ENCODE measurements at regions not wholly inside any gene's neighbourhood (a gene's known extent, or its start where the extent isn't known, plus 50 kb on each side); places are given as distances from the start of the nearest gene placed in this dataset.

- DNase-seq (ENCODE audit: insufficient read length, low spot score) (no peak), FAIRE-seq (no peak)
- TF ChIP-seq POLR2A (IDR thresholded peaks at IDR 0.05; ENCODE audit: low read depth, low read length), result no peak
These were observed 304.7 kb upstream of the POU5F2 start for GRCh38 chr5:94045839-94046782.

DNA sequence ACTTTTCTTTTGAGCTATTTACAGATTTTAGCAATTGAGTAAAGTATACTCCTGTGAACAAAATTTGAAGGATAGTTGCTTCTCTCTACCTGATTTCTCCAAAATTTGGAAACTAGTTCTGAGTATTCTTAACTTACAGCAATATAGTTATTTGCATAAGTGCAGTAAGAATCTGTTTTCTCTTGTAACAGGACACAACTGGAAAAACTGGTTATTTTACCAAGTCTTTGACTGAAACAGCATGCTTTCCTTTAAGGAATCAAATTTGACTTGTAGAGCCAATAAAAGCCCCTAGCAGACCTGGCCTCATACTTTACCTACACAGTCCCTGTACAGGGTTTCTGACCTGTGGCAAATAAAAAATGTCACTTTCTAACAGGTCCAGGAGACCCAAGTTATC is 301.9 kb upstream of the POU5F2 start:
- no peak for DNase-seq (ENCODE audit: insufficient read length, low spot score)
- TF ChIP-seq POLR2A (IDR thresholded peaks at IDR 0.05; ENCODE audit: low read depth, low read length), result no peak
- no peak for FAIRE-seq

GRCh38 chr5:94040591-94041148 is 299.3 kb upstream of the POU5F2 start:
- FAIRE-seq, result no peak

GRCh38 chr5:94039101-94039500 is 297.7 kb upstream of the POU5F2 start:
- no peak for DNase-seq (ENCODE audit: insufficient read length, low spot score)
- FAIRE-seq, result no peak
- no peak for TF ChIP-seq POLR2A (IDR thresholded peaks at IDR 0.05; ENCODE audit: low read depth, low read length)

More at GRCh38 chr5:94040591-94041148, 299.3 kb upstream of the POU5F2 start:
- TF ChIP-seq POLR2A (IDR thresholded peaks at IDR 0.05; ENCODE audit: low read depth, low read length), result no peak
- DNase-seq (ENCODE audit: insufficient read length, low spot score), result no peak

DNA sequence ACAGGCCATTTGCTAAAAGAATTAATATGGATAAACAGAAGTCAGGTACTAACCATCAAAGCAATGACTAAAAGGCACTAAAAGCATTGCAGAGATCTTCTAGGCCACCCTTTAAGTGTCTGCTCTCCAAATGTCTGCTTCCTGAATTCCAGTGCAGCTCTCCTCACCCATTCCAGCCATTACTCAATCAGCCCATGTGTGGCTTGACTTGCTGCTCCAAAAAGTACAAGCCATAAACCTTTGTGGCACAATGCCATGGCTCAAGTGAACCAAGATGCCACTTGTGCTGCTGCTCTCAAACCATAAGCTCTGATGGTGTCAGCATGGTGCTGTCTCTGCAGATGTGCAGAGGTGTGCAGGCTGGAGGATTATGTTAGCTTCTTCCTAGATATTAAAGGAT is 290.2 kb upstream of the POU5F2 start:
- TF ChIP-seq POLR2A (IDR thresholded peaks at IDR 0.05; ENCODE audit: low read depth, low read length), result no peak
- DNase-seq (ENCODE audit: insufficient read length, low spot score), result no peak
- FAIRE-seq, result no peak

- TF ChIP-seq POLR2A (IDR thresholded peaks at IDR 0.05; ENCODE audit: low read depth, low read length), result no peak
- DNase-seq (ENCODE audit: insufficient read length, low spot score) (no peak), FAIRE-seq (no peak)
These were observed 286.6 kb upstream of the POU5F2 start for GRCh38 chr5:94028001-94028400.

DNA sequence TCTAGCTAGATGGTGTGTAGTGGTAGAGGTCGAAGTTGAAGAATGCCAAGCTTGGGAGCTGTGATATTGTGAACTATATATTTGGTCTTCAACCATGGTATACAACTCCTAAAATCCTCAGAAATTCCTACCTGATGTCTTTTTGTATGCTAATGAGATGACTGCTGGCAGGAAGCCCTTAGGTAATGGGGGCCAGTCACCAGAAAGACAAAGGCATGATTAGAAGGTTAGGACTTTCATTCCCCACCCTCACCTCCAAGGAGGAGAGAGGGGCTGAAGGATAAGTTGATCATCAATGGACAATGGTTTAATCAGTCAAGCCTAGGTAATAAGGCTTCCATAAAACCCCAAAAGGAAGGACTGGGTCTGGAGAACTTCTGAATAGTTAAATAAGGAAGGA is 285.7 kb upstream of the POU5F2 start:
- FAIRE-seq (no peak), DNase-seq (ENCODE audit: insufficient read length, low spot score) (no peak)
- TF ChIP-seq POLR2A (IDR thresholded peaks at IDR 0.05; ENCODE audit: low read depth, low read length), result no peak

GRCh38 chr5:94025788-94026473 is 284.5 kb upstream of the POU5F2 start:
- no peak for TF ChIP-seq POLR2A (IDR thresholded peaks at IDR 0.05; ENCODE audit: low read depth, low read length)
- no peak for FAIRE-seq
- no peak for DNase-seq (ENCODE audit: insufficient read length, low spot score)

DNA sequence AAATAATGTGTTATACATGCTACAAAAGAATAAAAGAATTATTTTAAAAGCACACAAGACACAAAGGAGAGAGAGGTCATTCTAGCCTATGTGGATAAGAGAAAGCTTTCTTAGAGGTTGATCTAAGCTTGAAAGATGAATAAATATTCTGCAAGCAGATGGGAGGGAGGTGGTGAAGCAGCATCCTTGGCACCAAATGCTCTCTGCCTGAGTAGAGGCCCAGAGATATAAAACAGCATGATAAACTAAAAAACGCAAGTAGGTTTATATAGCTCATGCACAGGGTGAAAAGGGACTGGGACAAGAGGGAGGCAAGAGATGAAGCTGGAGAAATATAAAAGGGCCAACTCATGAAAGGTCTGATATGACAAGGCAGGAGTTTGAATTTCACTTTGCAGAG is 283.2 kb upstream of the POU5F2 start:
- DNase-seq (ENCODE audit: insufficient read length, low spot score) (no peak), FAIRE-seq (no peak)
- TF ChIP-seq POLR2A (IDR thresholded peaks at IDR 0.05; ENCODE audit: low read depth, low read length), result no peak

DNA sequence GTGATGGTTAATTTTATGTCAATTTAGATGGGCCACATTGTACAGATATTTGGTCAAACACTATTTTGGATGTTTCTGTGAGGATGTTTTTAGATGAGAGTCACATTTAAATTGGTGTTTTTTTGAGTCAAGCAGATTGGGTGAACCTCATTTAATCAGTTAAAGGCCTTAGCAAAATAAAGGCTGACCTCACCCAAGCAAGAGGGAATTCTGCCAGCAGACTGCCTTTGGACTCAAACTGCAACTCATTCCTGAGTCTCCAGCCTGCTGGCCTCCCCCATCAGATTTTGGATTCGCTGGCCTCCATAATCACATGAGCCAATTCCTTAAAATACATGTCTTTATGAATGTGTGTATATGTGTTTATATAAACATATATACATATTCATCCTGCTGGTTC is 282.7 kb upstream of the POU5F2 start:
- FAIRE-seq, result no peak

GRCh38 chr5:94021246-94021645 is 279.8 kb upstream of the POU5F2 start:
- peak; percentile 25 for DNase-seq (ENCODE audit: insufficient read length, low spot score)
- FAIRE-seq, result peak; percentile 45
- no peak for TF ChIP-seq POLR2A (IDR thresholded peaks at IDR 0.05; ENCODE audit: low read depth, low read length)

More for the DNA sequence above, 282.7 kb upstream of the POU5F2 start:
- TF ChIP-seq POLR2A (IDR thresholded peaks at IDR 0.05; ENCODE audit: low read depth, low read length), result no peak
- no peak for DNase-seq (ENCODE audit: insufficient read length, low spot score)

- DNase-seq (ENCODE audit: insufficient read length, low spot score), result no peak
These were observed 276.2 kb upstream of the POU5F2 start for GRCh38 chr5:94017579-94017978.

DNA sequence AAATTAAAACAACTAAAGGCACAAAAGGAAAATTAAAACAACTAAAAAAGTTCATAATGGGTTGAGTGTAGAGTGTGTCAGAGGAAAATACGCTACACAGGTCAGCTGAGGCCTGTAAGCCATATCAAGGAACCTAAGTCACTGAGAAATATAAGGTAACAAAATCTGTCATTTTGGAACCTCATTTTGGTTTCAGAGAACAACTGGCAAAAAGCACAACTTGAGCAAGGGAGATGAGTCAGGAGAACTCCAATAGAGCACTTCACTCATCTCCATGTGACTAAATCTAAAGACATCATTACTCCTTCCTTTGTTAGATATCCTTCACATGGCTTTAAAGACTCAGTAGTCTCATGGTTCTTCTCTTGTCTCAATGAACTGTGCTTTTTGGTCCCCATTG is 269.4 kb upstream of the POU5F2 start:
- TF ChIP-seq POLR2A (IDR thresholded peaks at IDR 0.05; ENCODE audit: low read depth, low read length), result no peak
- DNase-seq (ENCODE audit: insufficient read length, low spot score), result no peak
- FAIRE-seq, result no peak

More at GRCh38 chr5:94017579-94017978, 276.2 kb upstream of the POU5F2 start:
- peak; percentile 43 for FAIRE-seq
- TF ChIP-seq POLR2A (IDR thresholded peaks at IDR 0.05; ENCODE audit: low read depth, low read length), result no peak

DNA sequence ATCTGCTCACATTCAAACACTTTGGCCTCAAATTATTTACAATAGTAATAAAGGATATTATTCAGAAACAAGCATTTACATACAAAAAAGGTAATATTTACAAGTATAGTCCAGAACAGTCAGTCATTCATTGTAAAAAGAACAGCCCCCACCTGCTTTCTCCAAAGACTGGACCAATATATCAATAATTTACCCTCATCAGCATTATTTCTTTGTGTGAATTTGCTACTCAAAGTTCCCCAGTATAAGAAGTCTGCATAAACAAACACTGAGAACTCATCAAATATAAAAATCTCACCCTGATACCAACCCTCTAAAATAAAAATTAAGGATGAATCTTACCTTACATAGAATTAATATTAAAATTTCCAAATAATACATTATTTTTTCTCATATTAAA is 267.8 kb upstream of the POU5F2 start:
- no peak for TF ChIP-seq POLR2A (IDR thresholded peaks at IDR 0.05; ENCODE audit: low read depth, low read length)
- FAIRE-seq (no peak), DNase-seq (ENCODE audit: insufficient read length, low spot score) (no peak)

Measured in H54 (cell line).